Femur (tissue), 1 donor: ENCODE measurements at regions not wholly inside any gene's neighbourhood (a gene's known extent, or its start where the extent isn't known, plus 50 kb on each side); places are given as distances from the start of the nearest gene placed in this dataset.

ENCODE experiments used
- DNase-seq: peaks from one replicate; pipeline ENCODE4 v3.0.0-alpha.2; 2017

DNA sequence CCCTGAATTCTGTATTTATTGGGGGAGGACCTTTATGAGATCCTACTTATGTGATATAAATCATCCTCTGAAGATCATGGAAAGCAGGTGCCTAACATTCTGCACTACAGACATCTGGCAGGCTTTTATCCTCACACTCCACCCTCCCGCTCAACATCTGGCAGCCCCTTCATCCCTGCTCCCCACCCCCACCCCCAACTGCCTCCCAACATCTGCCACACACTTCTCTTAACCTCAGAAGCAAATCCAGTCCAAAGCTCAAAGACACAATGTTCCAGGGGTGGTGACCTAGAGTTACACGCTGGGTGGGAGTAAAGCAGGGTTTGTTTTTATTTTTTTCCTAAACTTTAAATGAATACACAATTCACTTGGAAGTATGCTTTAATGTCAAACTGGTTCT lies 184.5 kb upstream of the ATP11B start:
- peak; percentile 22 for DNase-seq

DNA sequence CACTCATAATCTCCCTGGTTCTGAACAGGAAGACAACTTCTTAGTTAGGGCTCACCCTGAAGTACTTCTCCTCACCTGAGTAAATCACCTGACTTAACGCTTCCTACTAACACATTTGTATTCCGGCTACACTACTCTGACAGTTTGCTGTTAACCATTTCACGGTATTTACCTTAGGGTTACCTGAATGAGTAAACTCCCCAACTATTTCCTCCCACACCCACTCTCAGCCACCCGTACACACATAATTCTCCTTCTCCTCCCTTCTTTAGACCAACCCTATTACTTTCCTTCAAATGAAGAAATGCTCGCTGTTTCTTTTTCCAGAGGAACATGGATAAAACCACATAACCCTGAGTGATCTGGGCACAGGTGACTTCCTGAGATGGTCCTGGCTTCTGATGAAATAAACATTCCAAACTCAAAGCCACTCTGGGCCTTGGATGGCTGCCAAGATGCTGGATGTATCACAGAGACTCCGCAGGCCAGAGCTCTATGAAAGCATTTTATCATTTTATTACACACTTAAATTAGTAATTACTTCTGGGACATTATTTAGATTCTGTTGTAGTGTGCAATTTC lies 183.6 kb upstream of the ATP11B start:
- DNase-seq = no peak

GRCh38 chr3:182612332-182612731 lies 181.0 kb upstream of the ATP11B start:
- no peak for DNase-seq

GRCh38 chr3:182617500-182617899 lies 175.8 kb upstream of the ATP11B start:
- DNase-seq = no peak

DNA sequence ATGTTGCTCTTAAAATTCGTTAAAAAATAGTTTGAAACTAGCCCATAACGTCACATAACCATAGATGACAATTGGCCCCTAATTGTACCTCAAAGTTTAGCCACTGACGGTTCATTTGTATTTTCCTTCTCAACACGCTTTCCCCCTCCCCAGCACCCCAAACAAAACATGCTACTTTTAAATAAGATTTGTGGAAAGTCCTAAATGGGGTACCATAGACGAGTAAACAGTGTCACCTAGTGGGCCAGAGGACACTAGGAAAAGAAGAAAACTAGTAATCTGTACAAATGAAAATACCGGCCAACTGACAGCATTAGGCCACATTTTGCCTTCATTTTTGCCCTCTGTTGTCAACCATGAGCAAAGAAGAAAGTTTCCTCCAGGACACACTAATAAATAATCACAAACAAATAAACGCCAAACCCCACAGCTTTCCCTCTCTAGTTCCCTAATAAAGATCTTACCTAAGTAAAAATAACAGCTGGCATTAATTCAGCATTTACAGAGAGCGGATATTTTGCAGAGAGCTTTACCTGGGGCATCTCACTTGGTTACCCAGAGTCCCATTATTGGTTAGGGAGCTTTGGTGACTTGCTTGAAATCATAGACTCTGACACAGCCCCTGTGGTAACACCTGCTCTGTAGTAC lies 175.1 kb upstream of the ATP11B start:
- DNase-seq = no peak

DNA sequence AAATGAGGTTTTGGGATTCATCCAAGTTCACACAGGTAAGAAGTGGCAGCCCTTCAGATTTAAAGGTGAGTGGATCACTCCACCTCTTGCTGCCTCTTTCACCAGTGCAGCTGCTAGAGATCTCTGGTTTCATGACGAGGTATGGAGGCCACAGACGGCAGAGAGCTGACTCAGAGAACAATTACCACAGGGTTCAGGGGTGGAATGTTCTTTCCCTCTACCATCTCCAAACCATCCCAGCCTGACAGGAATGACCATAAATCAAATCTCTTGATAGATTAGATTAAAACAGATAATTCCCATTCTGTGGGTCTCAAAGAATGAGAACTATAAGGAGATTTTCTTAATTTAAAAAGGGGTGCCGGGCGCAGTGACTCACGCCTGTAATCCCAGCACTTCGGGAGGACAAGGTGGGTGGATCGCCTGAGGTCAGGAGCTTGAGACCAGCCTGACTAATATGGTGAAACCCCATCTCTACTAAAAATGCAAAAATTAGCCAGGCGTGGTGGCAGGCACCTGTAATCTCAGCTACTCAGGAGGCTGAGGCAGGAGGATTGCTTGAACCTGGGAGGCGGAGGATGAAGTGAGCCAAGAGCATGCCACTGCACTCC lies 174.2 kb upstream of the ATP11B start:
- no peak for DNase-seq

DNA sequence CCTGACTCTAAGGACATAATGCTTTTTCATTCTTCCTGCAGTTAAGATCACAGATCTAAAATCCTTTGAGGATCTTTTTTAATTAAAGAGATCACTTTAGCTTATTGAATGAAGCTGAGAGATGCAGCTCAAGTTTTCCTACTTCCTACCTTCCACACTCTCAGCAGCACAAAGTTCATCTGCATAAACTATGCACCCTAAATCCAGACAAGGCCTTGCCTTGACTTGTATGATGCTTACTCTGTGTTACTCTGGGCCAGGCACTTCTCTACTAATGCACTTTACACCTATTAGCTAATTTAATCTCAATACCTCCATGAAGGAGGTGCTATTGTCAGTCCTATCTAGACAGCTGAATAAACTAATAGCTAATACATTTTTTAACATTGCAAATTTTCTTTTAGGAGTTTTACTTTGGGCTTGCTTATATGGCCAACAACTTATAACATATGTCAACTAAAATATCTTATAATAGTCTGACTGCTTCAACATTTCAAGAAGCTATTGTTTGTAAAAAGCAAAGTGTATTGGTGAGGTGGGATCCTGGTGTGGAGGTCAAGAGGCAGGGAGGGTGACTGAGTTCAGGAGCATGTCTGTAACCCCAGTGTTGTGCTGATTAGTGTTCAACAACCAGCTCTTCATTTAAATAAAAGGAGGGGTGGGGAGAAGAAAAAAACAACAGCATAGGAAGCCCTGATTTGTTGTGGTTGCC lies 172.4 kb upstream of the ATP11B start:
- DNase-seq = no peak

GRCh38 chr3:182621435-182622240 lies 171.7 kb upstream of the ATP11B start:
- no peak for DNase-seq

DNA sequence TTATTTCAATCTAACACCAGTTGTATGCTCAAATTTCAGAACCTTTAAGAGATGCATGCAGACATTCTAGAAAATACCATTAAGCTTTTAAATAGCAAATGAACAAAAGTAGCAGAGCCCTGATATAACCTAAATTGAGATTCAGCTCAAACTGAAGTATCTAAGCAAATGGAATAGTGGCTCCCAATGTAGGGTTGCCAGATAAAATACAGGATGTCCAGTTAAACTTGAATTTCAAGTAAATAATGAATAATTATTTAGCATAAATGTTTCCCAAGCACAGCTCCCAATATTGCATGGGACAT lies 171.1 kb upstream of the ATP11B start:
- DNase-seq = no peak

DNA sequence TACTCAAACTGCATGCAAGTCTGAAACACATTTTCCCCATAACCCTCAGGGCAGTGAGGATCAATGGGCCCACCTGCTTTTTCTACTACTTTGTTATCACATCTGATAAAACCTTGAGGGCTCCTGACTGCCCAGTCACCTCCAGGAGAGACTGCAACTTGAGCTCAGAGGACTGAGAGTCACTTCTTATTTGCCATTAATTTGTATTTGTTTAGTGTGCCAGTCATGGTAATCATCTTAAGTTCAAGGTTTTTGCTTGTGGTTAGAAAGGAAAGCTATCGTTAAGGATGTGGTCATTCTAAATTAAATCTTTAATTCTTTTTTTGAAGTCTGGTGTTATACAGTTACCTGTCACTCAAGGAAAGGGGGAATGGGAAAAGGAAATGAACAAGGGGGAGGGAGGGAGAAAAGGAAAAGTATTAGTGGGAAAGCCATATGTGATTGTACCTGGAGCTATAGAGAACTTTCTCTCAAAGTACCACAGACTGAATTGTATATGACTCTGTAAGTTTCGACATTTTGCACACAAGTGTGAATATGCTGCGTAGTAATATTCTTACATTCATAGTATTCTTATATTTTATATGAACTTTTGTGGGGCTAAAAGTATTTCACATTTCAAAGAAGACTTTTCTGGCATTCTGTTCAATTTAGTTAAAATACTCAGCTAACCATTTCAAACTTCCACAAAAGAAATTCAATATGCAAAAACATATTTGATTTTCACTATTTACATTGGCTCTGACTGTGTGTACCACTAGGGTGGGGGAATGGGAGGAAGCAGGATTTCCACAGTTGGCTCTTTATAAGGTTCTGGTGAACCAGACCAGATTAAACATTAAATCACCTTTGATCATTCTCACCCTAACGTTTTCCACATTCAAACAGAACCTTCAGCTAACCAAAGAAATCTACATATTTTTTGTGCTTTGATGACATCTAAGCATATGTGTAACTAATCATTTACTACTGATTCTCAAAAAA lies 166.5 kb upstream of the ATP11B start:
- DNase-seq = no peak

- DNase-seq = no peak
Measured at GRCh38 chr3:182628531-182628930, 164.8 kb upstream of the ATP11B start.

DNA sequence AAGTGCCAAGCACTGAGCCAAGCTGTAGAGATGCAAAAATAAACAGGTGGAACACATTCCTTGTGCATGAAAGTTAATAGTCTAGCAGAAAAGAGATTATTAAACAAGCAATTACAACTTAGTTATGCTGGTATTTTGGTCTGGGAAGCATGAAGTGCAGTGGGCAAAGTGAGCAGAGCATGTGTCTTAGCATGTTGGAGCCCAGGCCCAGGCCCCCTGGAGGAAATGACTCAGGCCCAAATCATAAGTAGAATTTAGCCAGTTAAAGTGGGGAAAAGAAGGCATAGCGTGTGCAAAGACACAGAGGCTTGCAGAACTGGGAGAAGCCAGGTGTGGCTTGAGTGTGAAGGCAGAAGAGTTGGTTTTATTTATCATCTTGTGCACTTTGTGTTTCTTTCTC lies 163.8 kb upstream of the ATP11B start:
- DNase-seq = no peak

DNA sequence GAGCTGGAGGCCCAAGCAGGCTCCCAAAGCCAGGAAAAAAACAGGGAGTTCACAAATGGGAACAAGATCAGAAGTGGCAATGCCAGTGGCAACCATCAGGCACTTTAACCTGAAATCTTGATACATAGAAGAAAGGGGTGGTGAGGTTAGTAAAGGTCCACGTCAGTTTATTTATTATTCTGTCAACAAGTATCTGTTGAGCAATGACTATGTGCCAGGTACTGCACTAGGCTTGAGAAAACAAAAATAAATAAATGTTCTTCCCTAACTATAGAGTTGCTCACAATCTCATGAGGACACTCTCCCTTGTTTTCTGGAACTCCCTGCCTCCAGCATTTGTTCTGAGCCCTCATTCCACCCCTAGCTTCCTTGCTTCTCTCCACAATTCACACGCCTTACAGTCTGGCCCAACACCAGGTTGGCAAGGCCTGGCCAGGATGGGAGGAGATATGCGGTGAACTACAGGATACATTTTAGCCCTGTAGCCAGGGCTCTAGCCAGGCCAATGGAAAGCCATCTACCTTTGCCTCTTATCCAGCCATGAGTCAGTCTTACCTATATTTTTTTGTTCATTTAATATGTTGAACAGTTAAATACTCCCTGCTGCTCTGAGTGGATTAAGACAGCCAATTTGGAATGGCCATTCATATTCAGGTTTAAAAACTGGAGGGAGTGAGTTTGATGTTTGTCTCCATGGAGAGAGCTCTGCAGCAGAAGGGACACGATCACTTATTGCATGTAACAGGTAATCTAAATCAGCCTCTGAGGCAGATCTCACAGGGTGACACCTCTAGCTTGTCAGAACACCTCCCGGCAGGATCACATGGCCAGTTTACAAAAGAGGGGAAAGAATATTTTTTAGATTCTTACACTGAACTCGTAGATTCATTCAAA lies 161.9 kb upstream of the ATP11B start:
- no peak for DNase-seq

GRCh38 chr3:182632077-182632393 lies 161.3 kb upstream of the ATP11B start:
- DNase-seq = no peak

DNA sequence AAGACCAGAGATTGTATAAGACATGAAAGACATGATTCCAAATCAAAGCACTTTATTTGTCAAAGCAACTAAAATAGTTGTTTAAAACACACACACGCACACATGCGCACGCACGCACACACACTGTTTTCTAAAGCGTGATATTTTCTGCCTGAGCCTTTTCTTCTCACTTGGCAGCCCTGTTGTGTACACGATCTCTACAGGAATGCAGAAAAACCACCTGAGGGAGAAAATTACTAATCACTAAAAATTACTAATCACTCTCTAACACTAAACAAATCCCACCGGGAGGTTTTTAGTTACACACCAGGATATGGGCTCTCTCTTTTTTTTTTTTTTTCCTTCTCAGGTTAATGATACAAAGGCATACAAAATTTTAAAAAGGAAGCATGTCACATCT lies 160.1 kb upstream of the ATP11B start:
- DNase-seq = no peak

DNA sequence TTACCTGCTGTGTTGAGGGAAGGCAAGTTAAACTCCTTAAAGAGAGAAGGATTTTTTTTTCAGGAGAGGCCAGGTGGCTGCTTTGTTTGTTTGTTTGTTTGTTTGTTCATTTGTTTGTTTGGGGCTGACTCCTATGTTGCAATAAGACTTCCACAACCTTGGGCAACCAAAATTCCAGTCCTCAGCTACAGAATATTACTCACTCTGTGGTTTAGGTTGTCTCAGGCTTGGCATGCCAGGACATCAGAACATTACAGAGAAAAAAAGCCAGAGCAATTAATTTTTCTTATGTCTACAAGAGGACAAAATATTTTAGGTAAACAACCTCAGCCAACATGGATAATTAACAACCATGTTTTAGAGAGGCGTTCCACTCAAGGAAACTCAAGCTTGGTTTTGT lies 156.7 kb upstream of the ATP11B start:
- DNase-seq = no peak

DNA sequence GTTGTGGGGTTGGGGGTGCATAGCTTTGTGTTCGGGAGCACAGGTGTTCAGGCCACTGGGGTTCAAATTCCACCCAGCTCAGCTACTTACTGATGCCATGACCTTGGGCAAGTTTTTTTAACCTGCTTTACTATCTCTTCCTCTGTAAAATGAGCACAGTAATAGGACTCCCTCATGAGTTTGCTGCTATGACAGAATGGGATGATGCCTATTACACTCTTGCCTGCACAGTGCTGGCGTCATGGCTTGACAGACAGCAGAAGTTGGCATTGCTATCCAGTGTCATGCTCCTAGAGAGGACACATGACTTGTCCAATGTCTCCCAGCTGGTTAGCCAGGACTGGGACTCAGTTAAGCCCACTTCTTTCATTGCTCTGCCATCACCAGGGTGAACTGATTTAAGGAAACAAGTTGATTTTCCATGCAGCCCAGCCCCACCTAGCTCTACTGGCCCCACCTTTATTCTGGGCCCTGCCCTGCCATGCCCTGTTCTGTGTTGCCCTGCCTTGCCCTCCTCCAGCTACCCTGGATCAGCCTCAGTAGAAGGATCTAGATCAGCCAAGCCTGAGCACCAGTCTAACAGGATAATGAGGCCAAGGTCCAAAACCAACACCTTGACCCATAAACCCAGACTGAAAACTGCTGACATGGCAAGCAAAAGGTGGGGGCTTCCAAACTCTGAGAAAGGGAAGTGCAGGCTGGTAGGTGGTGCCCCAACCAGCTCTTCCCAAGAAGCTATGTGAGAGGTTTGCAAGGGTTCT lies 155.8 kb upstream of the ATP11B start:
- DNase-seq = no peak

GRCh38 chr3:182644013-182644412 lies 149.3 kb upstream of the ATP11B start:
- DNase-seq = no peak

- no peak for DNase-seq
Measured at GRCh38 chr3:182644790-182645433, 148.4 kb upstream of the ATP11B start.

- DNase-seq = no peak
Measured at GRCh38 chr3:182650568-182651128, 142.7 kb upstream of the ATP11B start.
